Calu3 (cell line): ENCODE measurements at regions not wholly inside any gene's neighbourhood (a gene's known extent, or its start where the extent isn't known, plus 50 kb on each side); places are given as distances from the start of the nearest gene placed in this dataset.

Source experiments
- BruUV-seq: library from RNA; stranded (reverse); fragments of 400-500 nt; replicated peaks from 2 replicates; lab custom pipeline; 2021; lab: Mats Ljungman, UMichigan
- CTCF ChIA-PET: fragments of 300-600 bp; sonication (Branson Sonifier 250); formaldehyde crosslinking; loops from one replicate; lab custom pipeline; 2022; ENCODE audit warnings: antibody characterized with exemption; lab: Charles Lee
- DNase-seq: peaks from one replicate; pipeline ENCODE4 v3.0.0; 2022
- H3K27ac Mint-ChIP-seq: one replicate; pipeline ENCODE4 v1.8.0; 2022; ENCODE audit warnings: mixed read lengths; ENCODE audit not compliant: unreplicated experiment
- H3K27me3 Mint-ChIP-seq: one replicate; pipeline ENCODE4 v1.8.0; 2022; ENCODE audit warnings: mixed read lengths; ENCODE audit not compliant: unreplicated experiment
- H3K36me3 Mint-ChIP-seq: one replicate; pipeline ENCODE4 v1.8.0; 2022; ENCODE audit warnings: mild to moderate bottlenecking, moderate library complexity, mixed read lengths; ENCODE audit not compliant: insufficient read depth, unreplicated experiment
- H3K4me1 Mint-ChIP-seq: one replicate; pipeline ENCODE4 v1.8.0; 2022; ENCODE audit warnings: mild to moderate bottlenecking, low read depth, mixed read lengths; ENCODE audit not compliant: unreplicated experiment
- H3K4me3 Mint-ChIP-seq: one replicate; pipeline ENCODE4 v1.8.0; 2022; ENCODE audit warnings: mild to moderate bottlenecking, low read depth, moderate library complexity, mixed read lengths; ENCODE audit not compliant: unreplicated experiment
- H3K9me3 Mint-ChIP-seq: one replicate; pipeline ENCODE4 v1.8.0; 2022; ENCODE audit warnings: low read depth, mixed read lengths; ENCODE audit not compliant: unreplicated experiment
- intact Hi-C: fragments of 100-400 bp; cut with micrococcal nuclease; formaldehyde crosslinking; loops from one replicate; pipeline ENCODE4 v1.10.0; 2022; ENCODE audit not compliant: unreplicated experiment
- TF ChIP-seq, protein P1 (sequence below): fragments of 200-600 bp; IDR thresholded peaks from one replicate; pipeline ENCODE4 v1.8.0; 2022; ENCODE audit warnings: antibody characterized with exemption; ENCODE audit not compliant: unreplicated experiment

DNA sequence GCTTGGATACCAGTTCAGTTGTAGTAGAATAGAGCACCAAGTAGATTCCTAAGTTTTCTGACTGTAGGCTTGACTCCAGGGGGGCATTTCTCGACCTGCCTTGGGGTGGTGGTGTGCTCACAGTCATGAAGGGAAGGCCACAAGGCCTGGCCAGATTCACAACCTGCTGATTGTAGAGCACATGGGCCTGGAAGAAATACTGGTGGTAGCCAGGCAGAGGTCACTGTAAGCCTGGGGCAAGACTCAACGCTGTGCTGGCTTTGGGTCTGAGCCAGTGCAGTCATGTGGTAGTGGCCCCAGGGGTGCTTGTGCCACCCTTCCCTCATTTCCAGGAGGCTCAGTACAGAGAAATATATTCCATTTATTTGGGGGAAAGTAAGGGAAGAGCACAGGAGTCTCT lies 832.3 kb upstream of the SLC10A2 start:
- CTCF ChIA-PET: no interaction called here
- no peak overlapping the region for H3K4me3 Mint-ChIP-seq
- TF ChIP-seq, protein P1, sequence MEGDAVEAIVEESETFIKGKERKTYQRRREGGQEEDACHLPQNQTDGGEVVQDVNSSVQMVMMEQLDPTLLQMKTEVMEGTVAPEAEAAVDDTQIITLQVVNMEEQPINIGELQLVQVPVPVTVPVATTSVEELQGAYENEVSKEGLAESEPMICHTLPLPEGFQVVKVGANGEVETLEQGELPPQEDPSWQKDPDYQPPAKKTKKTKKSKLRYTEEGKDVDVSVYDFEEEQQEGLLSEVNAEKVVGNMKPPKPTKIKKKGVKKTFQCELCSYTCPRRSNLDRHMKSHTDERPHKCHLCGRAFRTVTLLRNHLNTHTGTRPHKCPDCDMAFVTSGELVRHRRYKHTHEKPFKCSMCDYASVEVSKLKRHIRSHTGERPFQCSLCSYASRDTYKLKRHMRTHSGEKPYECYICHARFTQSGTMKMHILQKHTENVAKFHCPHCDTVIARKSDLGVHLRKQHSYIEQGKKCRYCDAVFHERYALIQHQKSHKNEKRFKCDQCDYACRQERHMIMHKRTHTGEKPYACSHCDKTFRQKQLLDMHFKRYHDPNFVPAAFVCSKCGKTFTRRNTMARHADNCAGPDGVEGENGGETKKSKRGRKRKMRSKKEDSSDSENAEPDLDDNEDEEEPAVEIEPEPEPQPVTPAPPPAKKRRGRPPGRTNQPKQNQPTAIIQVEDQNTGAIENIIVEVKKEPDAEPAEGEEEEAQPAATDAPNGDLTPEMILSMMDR: no peak
- no peak overlapping the region for H3K27ac Mint-ChIP-seq
- no peaks in the 10 kb centered on the region for H3K27me3 Mint-ChIP-seq
- DNase-seq: no peak
- intact Hi-C loops: loop anchor here (5.0 kb wide), 2 partner anchors 119 to 209 kb away; no protein-coding TSS in a partner anchor
- H3K4me1 Mint-ChIP-seq: no peaks in the 10 kb centered on the region
- BruUV-seq: no TSS peak
- no peaks in the 10 kb centered on the region for H3K9me3 Mint-ChIP-seq
- no peaks in the 10 kb centered on the region for H3K36me3 Mint-ChIP-seq

DNA sequence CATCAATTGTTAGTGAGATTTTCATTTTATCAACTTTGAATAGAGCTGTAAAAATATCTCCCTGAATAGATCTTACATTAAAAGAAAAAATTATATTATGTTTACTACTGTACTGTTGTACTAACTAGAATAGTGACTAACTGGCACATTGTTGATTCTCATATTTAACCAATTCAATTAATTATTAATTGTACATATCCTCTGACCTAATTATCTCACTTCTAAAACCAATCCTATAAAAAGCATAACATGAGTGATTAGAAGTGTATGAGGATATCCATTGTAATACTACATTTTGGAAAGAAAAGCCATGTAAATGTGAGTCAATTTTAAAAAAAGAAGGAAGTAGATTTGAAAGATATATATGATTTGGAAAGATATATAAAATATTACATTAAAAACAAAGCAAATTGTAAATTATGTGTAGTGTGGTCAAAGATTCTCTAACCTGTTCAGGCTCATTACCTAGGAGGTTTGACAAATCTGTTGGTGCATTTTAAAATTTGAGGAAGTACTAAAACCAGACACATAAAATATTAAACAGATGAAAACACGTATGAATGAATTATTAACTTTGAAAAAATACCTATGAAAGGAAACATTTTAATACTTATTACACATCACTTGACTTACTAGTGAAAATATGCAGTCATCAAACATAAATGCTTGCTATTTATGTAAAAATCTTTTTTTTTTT lies 829.8 kb upstream of the SLC10A2 start:
- CTCF ChIA-PET: no interaction called here
- DNase-seq: no peak
- TF ChIP-seq, protein P1: no peak
- no peaks in the 10 kb centered on the region for H3K4me1 Mint-ChIP-seq
- H3K27me3 Mint-ChIP-seq: no peaks in the 10 kb centered on the region
- H3K4me3 Mint-ChIP-seq: no peak overlapping the region
- no TSS peak for BruUV-seq
- no peaks in the 10 kb centered on the region for H3K36me3 Mint-ChIP-seq
- H3K27ac Mint-ChIP-seq: peak overlapping the region; percentile 62
- intact Hi-C loops: loop anchor here (5.0 kb wide), 2 partner anchors 121 to 211 kb away; no protein-coding TSS in a partner anchor
- H3K9me3 Mint-ChIP-seq: no peaks in the 10 kb centered on the region

GRCh38 chr13:103894626-103895025 lies 828.4 kb upstream of the SLC10A2 start:
- H3K27me3 Mint-ChIP-seq: no peaks in the 10 kb centered on the region
- H3K36me3 Mint-ChIP-seq: no peaks in the 10 kb centered on the region
- DNase-seq: no peak
- TF ChIP-seq, protein P1: no peak
- no peak overlapping the region for H3K4me3 Mint-ChIP-seq
- no peaks in the 10 kb centered on the region for H3K9me3 Mint-ChIP-seq
- intact Hi-C loops: loop anchor here (5.0 kb wide), 2 partner anchors 123 to 213 kb away; no protein-coding TSS in a partner anchor
- BruUV-seq: no TSS peak
- CTCF ChIA-PET: no interaction called here
- no peaks in the 10 kb centered on the region for H3K4me1 Mint-ChIP-seq
- H3K27ac Mint-ChIP-seq: no peak overlapping the region

- DNase-seq: no peak
- CTCF ChIA-PET: interaction anchor here (0.6 to 1.2 kb wide), 2 partner anchors 222 to 687 kb away, joined by 3 read pairs; no protein-coding TSS in a partner anchor
- Mint-ChIP-seq H3K27me3 (no peaks in the 10 kb centered on the region), H3K9me3 (no peaks in the 10 kb centered on the region), H3K4me1 (peaks cover 14% of the 10 kb centered on the region), H3K27ac (peak overlapping the region; percentile 92), H3K36me3 (no peaks in the 10 kb centered on the region), H3K4me3 (no peak overlapping the region)
- intact Hi-C loops: loop anchor here (5.0 kb wide), 4 partner anchors 433 to 1318 kb away; no protein-coding TSS in a partner anchor
- TF ChIP-seq, protein P1: no peak
- no TSS peak for BruUV-seq
These were observed 818.0 kb upstream of the SLC10A2 start for GRCh38 chr13:103884101-103884723.
